ENCODE measurements at regions not wholly inside any gene's neighbourhood (a gene's known extent, or its start where the extent isn't known, plus 50 kb on each side); places are given as distances from the start of the nearest gene placed in this dataset.

DNA sequence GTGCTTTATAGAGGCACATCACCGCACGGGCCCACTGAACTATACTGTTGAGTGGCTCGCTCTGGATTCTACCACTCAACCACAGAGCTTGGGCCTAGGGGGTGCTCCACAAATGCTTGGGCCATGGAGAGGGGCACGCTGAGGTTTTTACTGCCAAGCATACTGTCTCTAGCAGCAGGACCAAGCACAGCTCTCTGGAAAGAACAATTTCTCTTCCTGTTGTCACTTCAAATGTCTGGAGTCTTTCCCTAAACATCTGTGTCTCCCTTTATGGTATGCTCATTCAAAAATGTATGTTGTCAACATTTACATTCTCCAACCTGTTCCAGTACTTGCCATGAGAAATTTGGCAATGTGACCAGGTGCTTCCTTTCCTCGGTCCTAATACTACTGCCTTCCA lies 114.7 kb upstream of the TPM1 start:
- TF ChIP-seq, protein P1, sequence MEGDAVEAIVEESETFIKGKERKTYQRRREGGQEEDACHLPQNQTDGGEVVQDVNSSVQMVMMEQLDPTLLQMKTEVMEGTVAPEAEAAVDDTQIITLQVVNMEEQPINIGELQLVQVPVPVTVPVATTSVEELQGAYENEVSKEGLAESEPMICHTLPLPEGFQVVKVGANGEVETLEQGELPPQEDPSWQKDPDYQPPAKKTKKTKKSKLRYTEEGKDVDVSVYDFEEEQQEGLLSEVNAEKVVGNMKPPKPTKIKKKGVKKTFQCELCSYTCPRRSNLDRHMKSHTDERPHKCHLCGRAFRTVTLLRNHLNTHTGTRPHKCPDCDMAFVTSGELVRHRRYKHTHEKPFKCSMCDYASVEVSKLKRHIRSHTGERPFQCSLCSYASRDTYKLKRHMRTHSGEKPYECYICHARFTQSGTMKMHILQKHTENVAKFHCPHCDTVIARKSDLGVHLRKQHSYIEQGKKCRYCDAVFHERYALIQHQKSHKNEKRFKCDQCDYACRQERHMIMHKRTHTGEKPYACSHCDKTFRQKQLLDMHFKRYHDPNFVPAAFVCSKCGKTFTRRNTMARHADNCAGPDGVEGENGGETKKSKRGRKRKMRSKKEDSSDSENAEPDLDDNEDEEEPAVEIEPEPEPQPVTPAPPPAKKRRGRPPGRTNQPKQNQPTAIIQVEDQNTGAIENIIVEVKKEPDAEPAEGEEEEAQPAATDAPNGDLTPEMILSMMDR (conservative IDR thresholded peaks at IDR 0.05; ENCODE audit: low read depth, low read length), result no peak
- no peak for TF ChIP-seq EZH2 (IDR thresholded peaks at IDR 0.05; ENCODE audit: borderline replicate concordance, low read depth, low read length, poor library complexity, severe bottlenecking)
- intact Hi-C loops (cut with micrococcal nuclease; ENCODE audit: unreplicated experiment), result no loop called here
- no peaks in the 10 kb centered on the region for H3K27me3 ChIP-seq (replicated peaks; ENCODE audit: insufficient read depth, low read depth, low read length, poor library complexity)
- CTCF ChIA-PET, result no interaction called here
- BruUV-seq (replicated peaks), result no TSS peak
- H3K9me3 ChIP-seq (ENCODE audit: low read depth, low read length, poor library complexity, severe bottlenecking), result no peaks in the 10 kb centered on the region
- no peak for DNase-seq (ENCODE audit: low spot score)
- peaks cover 4% of the 10 kb centered on the region for H3K4me1 ChIP-seq (ENCODE audit: insufficient read depth, low read length, poor library complexity, severe bottlenecking)
- POLR2A ChIA-PET (ENCODE audit: low non-redundant PET), result no interaction called here
- H3K4me3 ChIP-seq (ENCODE audit: low read depth, low read length, poor library complexity, severe bottlenecking), result no peak overlapping the region
- H3K27ac ChIP-seq (ENCODE audit: low read depth, low read length, poor library complexity, severe bottlenecking), result no peak overlapping the region
- no peaks in the 10 kb centered on the region for H3K36me3 ChIP-seq (ENCODE audit: insufficient read depth, low read length, poor library complexity, severe bottlenecking)

DNA sequence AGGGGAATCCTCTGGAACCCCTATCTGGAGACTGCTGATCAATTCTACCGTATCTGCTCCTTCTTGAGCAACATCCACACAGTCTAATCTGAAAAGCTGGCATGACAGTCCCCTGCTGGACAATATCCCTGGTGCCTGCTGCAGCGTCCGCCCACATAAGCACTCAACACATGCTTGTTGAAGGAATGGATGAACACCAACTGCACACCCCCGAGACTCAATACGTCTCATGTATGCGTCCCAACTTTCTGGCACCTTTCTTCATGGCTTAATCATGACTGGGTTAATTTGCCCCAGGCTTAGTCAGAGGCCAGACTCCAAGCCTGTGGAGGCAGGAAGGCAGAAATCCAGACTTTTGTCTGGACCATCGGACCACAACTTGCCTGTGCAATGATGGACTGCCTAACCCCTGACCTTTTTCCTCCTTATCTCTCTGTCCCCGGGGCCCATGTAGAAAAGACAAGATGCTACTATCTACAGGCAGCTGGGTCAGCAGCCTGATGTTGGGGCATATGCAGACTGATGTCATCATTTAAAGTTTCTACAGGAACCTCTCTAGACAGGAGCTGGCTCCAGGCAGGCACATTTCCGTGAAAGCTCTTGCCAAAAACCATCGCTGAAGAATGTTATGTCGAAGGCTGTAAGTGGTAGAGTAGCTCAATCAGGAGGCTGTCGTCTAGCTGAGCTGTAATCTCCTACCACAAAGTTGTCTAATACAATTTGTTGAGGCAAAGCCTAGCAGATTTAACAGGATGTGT lies 114.1 kb upstream of the TPM1 start:
- DNase-seq (ENCODE audit: low spot score), result peak; percentile 59
- Histone ChIP-seq H3K9me3 (ENCODE audit: low read depth, low read length, poor library complexity, severe bottlenecking) (no peaks in the 10 kb centered on the region), H3K4me3 (ENCODE audit: low read depth, low read length, poor library complexity, severe bottlenecking) (no peak overlapping the region), H3K27me3 (replicated peaks; ENCODE audit: insufficient read depth, low read depth, low read length, poor library complexity) (no peaks in the 10 kb centered on the region), H3K36me3 (ENCODE audit: insufficient read depth, low read length, poor library complexity, severe bottlenecking) (no peaks in the 10 kb centered on the region), H3K27ac (ENCODE audit: low read depth, low read length, poor library complexity, severe bottlenecking) (no peak overlapping the region), H3K4me1 (ENCODE audit: insufficient read depth, low read length, poor library complexity, severe bottlenecking) (peaks cover 4% of the 10 kb centered on the region)
- TF ChIP-seq, protein P1 (conservative IDR thresholded peaks at IDR 0.05; ENCODE audit: low read depth, low read length), result peak; percentile 28; the same call in 1 of the 2 replicates
- no peak for TF ChIP-seq EZH2 (IDR thresholded peaks at IDR 0.05; ENCODE audit: borderline replicate concordance, low read depth, low read length, poor library complexity, severe bottlenecking)
- POLR2A ChIA-PET (ENCODE audit: low non-redundant PET), result no interaction called here
- no TSS peak for BruUV-seq (replicated peaks)
- intact Hi-C loops (cut with micrococcal nuclease; ENCODE audit: unreplicated experiment), result no loop called here
- CTCF ChIA-PET, result no interaction called here

- Histone ChIP-seq H3K4me3 (ENCODE audit: low read depth, low read length, poor library complexity, severe bottlenecking) (no peak overlapping the region), H3K27ac (ENCODE audit: low read depth, low read length, poor library complexity, severe bottlenecking) (no peak overlapping the region), H3K4me1 (ENCODE audit: insufficient read depth, low read length, poor library complexity, severe bottlenecking) (peaks cover 4% of the 10 kb centered on the region), H3K9me3 (ENCODE audit: low read depth, low read length, poor library complexity, severe bottlenecking) (no peaks in the 10 kb centered on the region), H3K27me3 (replicated peaks; ENCODE audit: insufficient read depth, low read depth, low read length, poor library complexity) (no peaks in the 10 kb centered on the region), H3K36me3 (ENCODE audit: insufficient read depth, low read length, poor library complexity, severe bottlenecking) (no peaks in the 10 kb centered on the region)
- intact Hi-C loops (cut with micrococcal nuclease; ENCODE audit: unreplicated experiment), result no loop called here
- DNase-seq (ENCODE audit: low spot score), result peak; percentile 56
- BruUV-seq (replicated peaks), result no TSS peak
- TF ChIP-seq, protein P1 (conservative IDR thresholded peaks at IDR 0.05; ENCODE audit: low read depth, low read length), result no peak
- no peak for TF ChIP-seq EZH2 (IDR thresholded peaks at IDR 0.05; ENCODE audit: borderline replicate concordance, low read depth, low read length, poor library complexity, severe bottlenecking)
- ChIA-PET POLR2A (ENCODE audit: low non-redundant PET) (no interaction called here), CTCF (no interaction called here)
Measured at GRCh38 chr15:62929000-62929357, 113.6 kb upstream of the TPM1 start.

Data from A673 (cell line).